KMS-11 (cell line): ENCODE measurements at regions not wholly inside any gene's neighbourhood (a gene's known extent, or its start where the extent isn't known, plus 50 kb on each side); places are given as distances from the start of the nearest gene placed in this dataset.

Experiments used
- H2AFZ ChIP-seq: fragments of 200-600 bp; sonication (generic); 2 replicates; pipeline ENCODE4 v1.6.1; 2016; ENCODE audit warnings: antibody characterized with exemption, mixed run types, low read depth
- H3K27ac ChIP-seq: fragments of 200-600 bp; sonication (generic); 2 replicates; pipeline ENCODE4 v1.6.1; 2016; ENCODE audit warnings: mild to moderate bottlenecking, mixed run types
- H3K27me3 ChIP-seq: fragments of 200-600 bp; sonication (generic); 2 replicates; pipeline ENCODE4 v1.6.1; 2017; ENCODE audit warnings: mild to moderate bottlenecking, low read depth, mixed run types, moderate library complexity; ENCODE audit not compliant: insufficient read depth
- H3K36me3 ChIP-seq: fragments of 200-600 bp; sonication (generic); 2 replicates; pipeline ENCODE4 v1.6.1; 2017; ENCODE audit warnings: mild to moderate bottlenecking, mixed run types; ENCODE audit not compliant: insufficient read depth
- H3K4me1 ChIP-seq: fragments of 200-600 bp; sonication (generic); 2 replicates; pipeline ENCODE4 v1.6.1; 2016; ENCODE audit warnings: mild to moderate bottlenecking, low read depth, mixed run types; ENCODE audit not compliant: poor library complexity, severe bottlenecking
- H3K4me2 ChIP-seq: fragments of 200-600 bp; sonication (generic); 2 replicates; pipeline ENCODE4 v1.7.0; 2016; ENCODE audit warnings: mild to moderate bottlenecking, mixed run types
- H3K4me3 ChIP-seq: fragments of 200-600 bp; sonication (generic); IDR thresholded peaks from 2 replicates; pipeline ENCODE4 v1.6.1; 2017; ENCODE audit warnings: low read depth, low read length, mixed read lengths; ENCODE audit not compliant: insufficient read depth
- H3K79me2 ChIP-seq: fragments of 200-600 bp; sonication (generic); 2 replicates; pipeline ENCODE4 v1.6.1; 2016; ENCODE audit warnings: low read depth, mixed run types; ENCODE audit not compliant: insufficient read depth
- H3K9ac ChIP-seq: fragments of 200-600 bp; sonication (generic); 2 replicates; pipeline ENCODE4 v1.6.1; 2016; ENCODE audit warnings: mild to moderate bottlenecking, mixed run types
- H4K20me1 ChIP-seq: fragments of 200-600 bp; sonication (generic); 2 replicates; pipeline ENCODE4 v1.6.1; 2016; ENCODE audit warnings: mild to moderate bottlenecking, mixed run types; ENCODE audit not compliant: insufficient read depth
- CTCF ChIP-seq: fragments of 200-600 bp; sonication (generic); conservative IDR thresholded peaks from 2 replicates; pipeline ENCODE4 v1.6.1; 2017; ENCODE audit warnings: low read depth, mild to moderate bottlenecking, antibody characterized with exemption, low read length, moderate library complexity, mixed read lengths

GRCh38 chr6:40753675-40754448, 166.7 kb upstream of the LRFN2 start:
- Histone ChIP-seq H2AFZ (no peak overlapping the region), H3K36me3 (no peaks in the 10 kb centered on the region), H3K9ac (no peak overlapping the region), H3K79me2 (no peaks in the 10 kb centered on the region), H3K27me3 (no peaks in the 10 kb centered on the region), H3K4me3 (no peak overlapping the region), H3K27ac (no peak overlapping the region), H3K4me1 (no peaks in the 10 kb centered on the region), H4K20me1 (no peaks in the 10 kb centered on the region), H3K4me2 (no peak overlapping the region)
- TF ChIP-seq CTCF, result no peak

GRCh38 chr6:40753048-40753447, 165.9 kb upstream of the LRFN2 start:
- H3K9ac ChIP-seq, result no peak overlapping the region
- H3K4me2 ChIP-seq, result no peak overlapping the region
- H3K27ac ChIP-seq, result no peak overlapping the region
- H3K36me3 ChIP-seq, result no peaks in the 10 kb centered on the region
- no peak for TF ChIP-seq CTCF
- H3K4me3 ChIP-seq, result no peak overlapping the region
- no peak overlapping the region for H2AFZ ChIP-seq
- H3K4me1 ChIP-seq, result no peaks in the 10 kb centered on the region
- H3K27me3 ChIP-seq, result no peaks in the 10 kb centered on the region
- no peaks in the 10 kb centered on the region for H4K20me1 ChIP-seq
- H3K79me2 ChIP-seq, result no peaks in the 10 kb centered on the region

GRCh38 chr6:40744835-40745234, 157.7 kb upstream of the LRFN2 start:
- Histone ChIP-seq H4K20me1 (no peaks in the 10 kb centered on the region), H3K4me1 (no peaks in the 10 kb centered on the region), H3K4me2 (no peak overlapping the region), H3K27me3 (no peaks in the 10 kb centered on the region), H3K9ac (no peak overlapping the region), H3K36me3 (no peaks in the 10 kb centered on the region), H3K79me2 (no peaks in the 10 kb centered on the region), H3K27ac (no peak overlapping the region), H3K4me3 (no peak overlapping the region), H2AFZ (no peak overlapping the region)
- TF ChIP-seq CTCF, result no peak

- Histone ChIP-seq H3K9ac (no peak overlapping the region), H3K4me2 (no peak overlapping the region), H2AFZ (no peak overlapping the region), H4K20me1 (no peaks in the 10 kb centered on the region), H3K27ac (no peak overlapping the region), H3K79me2 (no peaks in the 10 kb centered on the region), H3K4me3 (no peak overlapping the region), H3K36me3 (no peaks in the 10 kb centered on the region), H3K4me1 (no peaks in the 10 kb centered on the region), H3K27me3 (no peaks in the 10 kb centered on the region)
- TF ChIP-seq CTCF, result no peak
Observed at GRCh38 chr6:40743690-40744446, 156.7 kb upstream of the LRFN2 start.
